CD4-positive, alpha-beta T cell treated with Interleukin-15 for 1 hour (primary cell): ENCODE measurements at regions not wholly inside any gene's neighbourhood (a gene's known extent, or its start where the extent isn't known, plus 50 kb on each side); places are given as distances from the start of the nearest gene placed in this dataset.

Source experiments
- DNase-seq: peaks from one replicate; pipeline ENCODE4 v3.0.0-alpha.2; 2020

- DNase-seq: no peak
Measured at GRCh38 chr13:106433066-106433465, 102.4 kb downstream of the EFNB2 start.

GRCh38 chr13:106432636-106433035, 102.8 kb downstream of the EFNB2 start:
- DNase-seq: no peak

GRCh38 chr13:106426909-106427308, 108.6 kb downstream of the EFNB2 start:
- DNase-seq: no peak

GRCh38 chr13:106425661-106426060, 109.8 kb downstream of the EFNB2 start:
- no peak for DNase-seq

GRCh38 chr13:106424805-106425204, 110.7 kb downstream of the EFNB2 start:
- DNase-seq: no peak

GRCh38 chr13:106423530-106423929, 111.9 kb downstream of the EFNB2 start:
- DNase-seq: no peak

GRCh38 chr13:106418556-106418955, 116.9 kb downstream of the EFNB2 start:
- DNase-seq: no peak

- no peak for DNase-seq
Measured at GRCh38 chr13:106417467-106418110, 117.9 kb downstream of the EFNB2 start.

GRCh38 chr13:106416645-106417044, 118.8 kb downstream of the EFNB2 start:
- no peak for DNase-seq

- no peak for DNase-seq
Measured at GRCh38 chr13:106415971-106416370, 119.5 kb downstream of the EFNB2 start.

- DNase-seq: no peak
Measured at GRCh38 chr13:106415442-106415841, 120.0 kb downstream of the EFNB2 start.

- no peak for DNase-seq
Measured at GRCh38 chr13:106407338-106407737, 128.1 kb downstream of the EFNB2 start.

- DNase-seq: no peak
Measured at GRCh38 chr13:106405731-106406130, 129.7 kb downstream of the EFNB2 start.

GRCh38 chr13:106403280-106403679, 132.2 kb downstream of the EFNB2 start:
- no peak for DNase-seq

GRCh38 chr13:106402866-106403265, 132.6 kb downstream of the EFNB2 start:
- no peak for DNase-seq

GRCh38 chr13:106401081-106401480, 134.4 kb downstream of the EFNB2 start:
- no peak for DNase-seq

- DNase-seq: no peak
Measured at GRCh38 chr13:106400289-106400688, 135.2 kb downstream of the EFNB2 start.

GRCh38 chr13:106398289-106398688, 137.2 kb downstream of the EFNB2 start:
- no peak for DNase-seq

- DNase-seq: no peak
Measured at GRCh38 chr13:106393776-106394175, 141.7 kb downstream of the EFNB2 start.

- DNase-seq: no peak
Measured at GRCh38 chr13:106391681-106392080, 143.8 kb downstream of the EFNB2 start.

- no peak for DNase-seq
Measured at GRCh38 chr13:106391271-106391670, 144.2 kb downstream of the EFNB2 start.

- DNase-seq: no peak
Measured at GRCh38 chr13:106390367-106390766, 145.1 kb downstream of the EFNB2 start.

GRCh38 chr13:106385654-106386053, 149.8 kb downstream of the EFNB2 start:
- no peak for DNase-seq

GRCh38 chr13:106384516-106384915, 150.9 kb downstream of the EFNB2 start:
- no peak for DNase-seq

GRCh38 chr13:106383791-106384190, 151.7 kb downstream of the EFNB2 start:
- DNase-seq: no peak
